ENCODE measurements at regions not wholly inside any gene's neighbourhood (a gene's known extent, or its start where the extent isn't known, plus 50 kb on each side); places are given as distances from the start of the nearest gene placed in this dataset.

- Histone ChIP-seq H3K27me3 (replicated peaks in 1 of 7) (no peaks in the 10 kb centered on the region), H3K4me3 (no peak overlapping the region), H3K36me3 (no peaks in the 10 kb centered on the region), H3K9me3 (peaks cover 0 to 21% (median 14%) of the 10 kb centered on the region in 8 donors), H3K4me1 (no peaks in the 10 kb centered on the region), H3K27ac (no peak overlapping the region)
- TF ChIP-seq POLR2AphosphoS5 (IDR thresholded peaks at IDR 0.05) (no peak), POLR2A (IDR thresholded peaks at IDR 0.05) (no peak)
- DNase-seq: no peak
- 71 to 87% (median 76%) methylated on average over 1 of the region's 1 CpG for WGBS, 5 donors
- intact Hi-C loops (cut with DNase I; ENCODE audit: low total_unique reads): no loop called here
Measured at GRCh38 chr4:178712486-178712885, 1270.2 kb upstream of the AGA start.

DNA sequence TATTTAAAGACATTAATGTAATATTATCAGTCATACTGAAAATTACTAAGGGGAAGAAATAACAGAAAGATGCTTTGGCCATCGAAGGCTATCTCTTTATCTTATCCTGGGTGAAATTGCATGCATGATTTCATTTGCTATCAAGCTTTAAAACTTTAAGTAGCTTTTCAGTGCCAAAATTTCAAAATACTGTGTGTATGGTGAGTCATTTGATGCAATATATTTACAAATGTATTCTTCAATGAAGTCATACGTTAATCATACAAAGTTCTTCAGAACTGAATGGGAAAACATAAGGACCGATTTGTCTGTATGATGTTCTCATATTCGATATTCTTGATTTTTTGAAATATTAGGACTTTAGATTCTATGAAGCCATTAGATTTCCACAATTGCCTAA lies 1295.8 kb upstream of the AGA start:
- H3K36me3 ChIP-seq: no peaks in the 10 kb centered on the region
- no peak overlapping the region for H3K4me3 ChIP-seq
- H3K4me1 ChIP-seq: no peaks in the 10 kb centered on the region
- no peak for DNase-seq
- no peak overlapping the region for H3K27ac ChIP-seq
- H3K27me3 ChIP-seq (replicated peaks in 1 of 7): no peaks in the 10 kb centered on the region
- intact Hi-C loops (cut with DNase I; ENCODE audit: low total_unique reads): no loop called here
- no peak for TF ChIP-seq POLR2AphosphoS5 (IDR thresholded peaks at IDR 0.05)
- peaks cover 0 to 18% (median 7%) of the 10 kb centered on the region in 8 donors for H3K9me3 ChIP-seq
- 84 to 92% (median 89%) methylated on average over 4 of the region's 4 CpGs for WGBS, 5 donors

GRCh38 chr4:178745203-178745602 lies 1303.0 kb upstream of the AGA start:
- Histone ChIP-seq H3K36me3 (no peaks in the 10 kb centered on the region), H3K27me3 (replicated peaks in 1 of 7) (no peaks in the 10 kb centered on the region), H3K27ac (no peak overlapping the region), H3K4me3 (no peak overlapping the region), H3K4me1 (no peaks in the 10 kb centered on the region), H3K9me3 (peaks cover 0 to 21% (median 6%) of the 10 kb centered on the region in 8 donors)
- no peak for DNase-seq
- TF ChIP-seq, protein P1, sequence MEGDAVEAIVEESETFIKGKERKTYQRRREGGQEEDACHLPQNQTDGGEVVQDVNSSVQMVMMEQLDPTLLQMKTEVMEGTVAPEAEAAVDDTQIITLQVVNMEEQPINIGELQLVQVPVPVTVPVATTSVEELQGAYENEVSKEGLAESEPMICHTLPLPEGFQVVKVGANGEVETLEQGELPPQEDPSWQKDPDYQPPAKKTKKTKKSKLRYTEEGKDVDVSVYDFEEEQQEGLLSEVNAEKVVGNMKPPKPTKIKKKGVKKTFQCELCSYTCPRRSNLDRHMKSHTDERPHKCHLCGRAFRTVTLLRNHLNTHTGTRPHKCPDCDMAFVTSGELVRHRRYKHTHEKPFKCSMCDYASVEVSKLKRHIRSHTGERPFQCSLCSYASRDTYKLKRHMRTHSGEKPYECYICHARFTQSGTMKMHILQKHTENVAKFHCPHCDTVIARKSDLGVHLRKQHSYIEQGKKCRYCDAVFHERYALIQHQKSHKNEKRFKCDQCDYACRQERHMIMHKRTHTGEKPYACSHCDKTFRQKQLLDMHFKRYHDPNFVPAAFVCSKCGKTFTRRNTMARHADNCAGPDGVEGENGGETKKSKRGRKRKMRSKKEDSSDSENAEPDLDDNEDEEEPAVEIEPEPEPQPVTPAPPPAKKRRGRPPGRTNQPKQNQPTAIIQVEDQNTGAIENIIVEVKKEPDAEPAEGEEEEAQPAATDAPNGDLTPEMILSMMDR (IDR thresholded peaks at IDR 0.05 in 8 of 11, conservative IDR thresholded peaks at IDR 0.05 in 3 of 11): no peak
- TF ChIP-seq POLR2AphosphoS5 (IDR thresholded peaks at IDR 0.05) (no peak), POLR2A (IDR thresholded peaks at IDR 0.05) (no peak)
- intact Hi-C loops (cut with DNase I; ENCODE audit: low total_unique reads): no loop called here
- WGBS, 5 donors: 88 to 95% (median 90%) methylated on average over 1 of the region's 1 CpG

DNA sequence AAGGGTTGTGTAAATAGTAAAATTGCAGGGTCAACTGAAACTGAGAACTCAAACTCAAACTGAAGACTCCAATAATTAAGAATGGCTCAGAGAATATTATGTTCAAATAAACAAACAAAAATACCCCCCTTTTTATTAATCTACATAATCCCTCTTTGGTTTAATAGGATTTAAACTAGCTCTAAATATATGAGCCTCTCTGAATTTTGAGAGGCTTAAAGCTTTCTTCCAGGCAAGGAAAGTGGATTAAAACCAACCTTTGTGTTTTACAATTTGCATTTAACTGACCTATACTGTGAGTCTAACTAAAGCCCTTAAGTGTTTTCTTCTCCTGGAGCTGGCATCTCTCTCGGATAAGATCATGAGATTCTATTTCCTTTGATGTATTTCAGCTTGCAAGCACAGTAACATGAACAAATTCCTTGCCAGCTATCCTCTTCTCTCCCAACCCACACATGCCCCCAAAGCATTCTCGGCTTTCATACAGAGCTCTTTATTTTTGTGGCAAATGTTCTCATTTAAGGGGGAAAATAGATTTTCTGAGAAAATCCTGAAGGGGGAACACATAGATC lies 1310.8 kb upstream of the AGA start:
- Histone ChIP-seq H3K4me1 (no peaks in the 10 kb centered on the region), H3K4me3 (no peak overlapping the region), H3K36me3 (no peaks in the 10 kb centered on the region), H3K27ac (no peak overlapping the region), H3K27me3 (replicated peaks in 1 of 7) (no peaks in the 10 kb centered on the region), H3K9me3 (no peaks in the 10 kb centered on the region)
- no peak for TF ChIP-seq POLR2A (IDR thresholded peaks at IDR 0.05)
- no peak for TF ChIP-seq POLR2AphosphoS5 (IDR thresholded peaks at IDR 0.05)
- TF ChIP-seq, protein P1 (IDR thresholded peaks at IDR 0.05 in 8 of 11, conservative IDR thresholded peaks at IDR 0.05 in 3 of 11): no peak
- DNase-seq: no peak
- intact Hi-C loops (cut with DNase I; ENCODE audit: low total_unique reads): no loop called here
- WGBS, 5 donors: 35 to 62% (median 55%) methylated on average over 2 of the region's 2 CpGs

DNA sequence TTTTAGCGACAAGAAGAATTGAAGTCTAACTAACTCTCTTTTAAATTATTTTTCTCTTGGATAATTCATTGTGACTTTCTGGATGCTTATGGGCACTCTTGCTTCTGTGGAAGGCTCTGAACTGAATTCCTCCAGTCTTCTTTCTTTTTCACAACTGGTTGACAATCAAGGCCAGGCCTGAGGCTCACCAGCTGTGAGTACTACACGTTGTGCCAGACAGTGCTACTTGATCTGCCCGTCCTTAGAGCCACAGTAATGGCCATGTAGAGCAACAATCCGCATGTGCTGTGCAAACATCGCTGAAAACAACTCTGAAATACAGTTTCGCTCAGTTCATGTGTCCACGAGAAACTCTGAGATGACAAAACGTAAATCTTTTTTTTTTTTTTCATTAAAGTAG lies 1336.3 kb upstream of the AGA start:
- Histone ChIP-seq H3K4me3 (no peak overlapping the region), H3K27me3 (replicated peaks in 1 of 7) (no peaks in the 10 kb centered on the region), H3K9me3 (peaks cover 0 to 6% (median 0%) of the 10 kb centered on the region in 8 donors), H3K27ac (no peak overlapping the region), H3K36me3 (no peaks in the 10 kb centered on the region), H3K4me1 (no peaks in the 10 kb centered on the region)
- no peak for DNase-seq
- intact Hi-C loops (cut with DNase I; ENCODE audit: low total_unique reads): no loop called here
- TF ChIP-seq, protein P1 (IDR thresholded peaks at IDR 0.05 in 8 of 11, conservative IDR thresholded peaks at IDR 0.05 in 3 of 11): no peak
- TF ChIP-seq POLR2A (IDR thresholded peaks at IDR 0.05) (no peak), POLR2AphosphoS5 (IDR thresholded peaks at IDR 0.05) (no peak)
- WGBS, 5 donors: 76 to 83% (median 80%) methylated on average over 8 of the region's 8 CpGs
